H9 (cell line): ENCODE measurements at regions not wholly inside any gene's neighbourhood (a gene's known extent, or its start where the extent isn't known, plus 50 kb on each side); places are given as distances from the start of the nearest gene placed in this dataset.

Source experiments
- DNase-seq: peaks from one replicate; pipeline ENCODE4 v3.0.0-alpha.2; 2017
- H2AFZ ChIP-seq: one replicate; pipeline ENCODE4 v1.6.1; 2013; ENCODE audit warnings: mild to moderate bottlenecking, low read length, control low read depth, moderate library complexity
- H2AK5ac ChIP-seq: 2 replicates; pipeline ENCODE4 v1.6.1; 2013; ENCODE audit warnings: low read length, control low read depth, mixed read lengths; ENCODE audit not compliant: insufficient read length
- H2BK120ac ChIP-seq: one replicate; pipeline ENCODE4 v1.6.1; 2013; ENCODE audit warnings: low read depth, mild to moderate bottlenecking, low read length, control low read depth, inconsistent platforms; ENCODE audit not compliant: poor library complexity, severe bottlenecking
- H2BK12ac ChIP-seq: 2 replicates; pipeline ENCODE4 v1.6.1; 2013; ENCODE audit warnings: low read length, control low read depth, mixed read lengths, low read depth; ENCODE audit not compliant: insufficient read length
- H2BK15ac ChIP-seq: 2 replicates; pipeline ENCODE4 v1.6.1; 2013; ENCODE audit warnings: low read depth, low read length, control low read depth
- H2BK20ac ChIP-seq: one replicate; pipeline ENCODE4 v1.6.1; 2013; ENCODE audit warnings: low read depth, mild to moderate bottlenecking, low read length, control low read depth, inconsistent platforms; ENCODE audit not compliant: poor library complexity, severe bottlenecking
- H2BK5ac ChIP-seq: 2 replicates; pipeline ENCODE4 v1.6.1; 2013; ENCODE audit warnings: low read length, control low read depth, mixed read lengths; ENCODE audit not compliant: insufficient read length
- H3K14ac ChIP-seq: 2 replicates; pipeline ENCODE4 v1.6.1; 2013; ENCODE audit warnings: low read length, control low read depth; ENCODE audit not compliant: insufficient read depth
- H3K18ac ChIP-seq: 2 replicates; pipeline ENCODE4 v1.6.1; 2013; ENCODE audit warnings: low read depth, mild to moderate bottlenecking, mixed read lengths, low read length, control low read depth; ENCODE audit not compliant: insufficient read length
- H3K23ac ChIP-seq: 2 replicates; pipeline ENCODE4 v1.6.1; 2013; ENCODE audit warnings: low read length, control low read depth, mixed read lengths, low read depth; ENCODE audit not compliant: insufficient read length
- H3K23me2 ChIP-seq: 2 replicates; pipeline ENCODE4 v1.6.1; 2013; ENCODE audit warnings: low read depth, mild to moderate bottlenecking, mixed read lengths, low read length, control low read depth; ENCODE audit not compliant: insufficient read length, poor library complexity, severe bottlenecking
- H3K27ac ChIP-seq: 2 replicates; pipeline ENCODE4 v1.5.1; 2013; ENCODE audit warnings: low read length, control low read depth, mixed read lengths, low read depth; ENCODE audit not compliant: insufficient read length
- H3K27me3 ChIP-seq: 2 replicates; pipeline ENCODE4 v1.6.1; 2013; ENCODE audit warnings: low read length, control low read depth, inconsistent platforms; ENCODE audit not compliant: insufficient read depth
- H3K4ac ChIP-seq: 2 replicates; pipeline ENCODE4 v1.6.1; 2013; ENCODE audit warnings: low read depth, mild to moderate bottlenecking, control low read depth, inconsistent platforms, low read length, moderate library complexity
- H3K4me1 ChIP-seq: 2 replicates; pipeline ENCODE4 v1.6.1; 2013; ENCODE audit warnings: low read length, control low read depth, inconsistent platforms; ENCODE audit not compliant: insufficient read depth
- H3K4me2 ChIP-seq: 2 replicates; pipeline ENCODE4 v1.6.1; 2013; ENCODE audit warnings: low read length, control low read depth, mixed read lengths; ENCODE audit not compliant: insufficient read length, insufficient read depth
- H3K56ac ChIP-seq: 2 replicates; pipeline ENCODE4 v1.6.1; 2013; ENCODE audit warnings: low read depth, mild to moderate bottlenecking, mixed read lengths, low read length, control low read depth; ENCODE audit not compliant: insufficient read length
- H3K79me1 ChIP-seq: 2 replicates; pipeline ENCODE4 v1.6.1; 2013; ENCODE audit warnings: low read depth, mild to moderate bottlenecking, moderate library complexity, low read length, control low read depth, inconsistent platforms; ENCODE audit not compliant: insufficient read depth, poor library complexity, severe bottlenecking
- H3K79me2 ChIP-seq: 2 replicates; pipeline ENCODE4 v1.6.1; 2013; ENCODE audit warnings: low read length, control low read depth, inconsistent platforms; ENCODE audit not compliant: insufficient read depth
- H3K9ac ChIP-seq: 2 replicates; pipeline ENCODE4 v1.6.1; 2013; ENCODE audit warnings: low read length, control low read depth, mixed read lengths; ENCODE audit not compliant: insufficient read length; ENCODE audit errors: extremely low read depth
- H3K9me3 ChIP-seq: one replicate; pipeline ENCODE4 v1.6.1; 2013; ENCODE audit warnings: low read depth, low read length, inconsistent platforms; ENCODE audit not compliant: control insufficient read depth
- H3T11ph ChIP-seq: one replicate; pipeline ENCODE4 v1.6.1; 2013; ENCODE audit warnings: mild to moderate bottlenecking, low read length, control low read depth, inconsistent platforms
- H4K20me1 ChIP-seq: one replicate; pipeline ENCODE4 v1.6.1; 2013; ENCODE audit not compliant: control insufficient read depth, insufficient read length, insufficient read depth
- H4K5ac ChIP-seq: 2 replicates; pipeline ENCODE4 v1.6.1; 2013; ENCODE audit warnings: low read depth, mild to moderate bottlenecking, mixed read lengths, low read length, control low read depth; ENCODE audit not compliant: insufficient read length
- H4K8ac ChIP-seq: replicated peaks from 2 replicates; pipeline ENCODE4 v1.6.1; 2013; ENCODE audit warnings: low read length, control low read depth, mixed read lengths, low read depth; ENCODE audit not compliant: insufficient read length
- H4K91ac ChIP-seq: 2 replicates; pipeline ENCODE4 v1.6.1; 2013; ENCODE audit warnings: low read depth, mild to moderate bottlenecking, moderate library complexity, mixed read lengths, low read length, control low read depth; ENCODE audit not compliant: insufficient read length
- H3K27ac Mint-ChIP-seq, 3 experiments: 2 replicates in 2 of 3; 3 replicates in 1 of 3; pipeline ENCODE4 v1.8.0; 2020 to 2021; ENCODE audit warnings: mixed read lengths in 3 of 3, mild to moderate bottlenecking in 1 of 3, moderate library complexity in 1 of 3
- H3K27me3 Mint-ChIP-seq: 2 replicates; pipeline ENCODE4 v1.8.0; 2021; ENCODE audit warnings: low read depth, mild to moderate bottlenecking, moderate library complexity, mixed read lengths
- H3K36me3 Mint-ChIP-seq, 3 experiments: 2 replicates in 2 of 3; 3 replicates in 1 of 3; pipeline ENCODE4 v1.8.0; 2020 to 2021; ENCODE audit warnings: low read depth in 3 of 3, mixed read lengths in 3 of 3; ENCODE audit not compliant: insufficient read depth in 1 of 3
- H3K4me1 Mint-ChIP-seq, 2 experiments: 2 replicates each; pipeline ENCODE4 v1.8.0; 2020; ENCODE audit warnings: mixed read lengths in 2 of 2
- H3K4me3 Mint-ChIP-seq, 2 experiments: 2 replicates in 1 of 2; 3 replicates in 1 of 2; pipeline ENCODE4 v1.8.0; 2020 to 2021; ENCODE audit warnings: mild to moderate bottlenecking in 2 of 2, mixed read lengths in 2 of 2, moderate library complexity in 1 of 2
- H3K9me3 Mint-ChIP-seq, 2 experiments: 2 replicates in 1 of 2; 3 replicates in 1 of 2; pipeline ENCODE4 v1.8.0; 2020; ENCODE audit warnings: mild to moderate bottlenecking in 2 of 2, mixed read lengths in 2 of 2, moderate library complexity in 1 of 2
- WGBS: extraction: QIAGEN DNeasy Blood & Tissue Kit; methylation state at CpG from one replicate; pipeline ENCODE4 v1.1.7; 2013; ENCODE audit warnings: missing lambda C conversion rate, low lambda C conversion rate, mixed read lengths; ENCODE audit not compliant: insufficient read length; ENCODE audit errors: extremely low coverage; 5-methylcytosine and 5-hydroxymethylcytosine counted together
- TF ChIP-seq, protein P1 (sequence below): fragments of 200-600 bp; sonication (generic); conservative IDR thresholded peaks from 3 replicates; pipeline ENCODE4 v1.8.0; 2021; ENCODE audit warnings: antibody characterized with exemption, mild to moderate bottlenecking

GRCh38 chr1:164912290-164912689 lies 353.3 kb downstream of the PBX1 start:
- Histone ChIP-seq H3K4me2 (no peak overlapping the region), H3K27me3 (no peaks in the 10 kb centered on the region), H2BK120ac (no peak overlapping the region), H2AFZ (no peak overlapping the region), H2BK15ac (no peak overlapping the region), H3K4ac (no peak overlapping the region), H4K5ac (no peak overlapping the region), H3K14ac (no peak overlapping the region), H3K79me1 (no peaks in the 10 kb centered on the region), H2BK12ac (no peak overlapping the region), H2BK5ac (no peak overlapping the region), H3K23me2 (no peaks in the 10 kb centered on the region), H3K23ac (no peak overlapping the region), H3K4me1 (no peaks in the 10 kb centered on the region), H2AK5ac (no peak overlapping the region), H4K20me1 (no peaks in the 10 kb centered on the region), H3K79me2 (no peaks in the 10 kb centered on the region), H3K56ac (no peak overlapping the region), H4K8ac (no peak overlapping the region), H3K18ac (no peak overlapping the region), H3K27ac (no peak overlapping the region), H2BK20ac (no peak overlapping the region), H3T11ph (no peak overlapping the region), H3K9me3 (no peaks in the 10 kb centered on the region), H3K9ac (no peak overlapping the region), H4K91ac (no peak overlapping the region)
- DNase-seq = no peak
- H3K9me3 Mint-ChIP-seq = no peaks in the 10 kb centered on the region
- H3K27me3 Mint-ChIP-seq = peaks cover 3% of the 10 kb centered on the region; the same call in 1 of the 2 replicates
- WGBS = no CpG with 5 or more reads among the region's 8 CpGs
- no peak overlapping the region for H3K4me3 Mint-ChIP-seq
- peaks cover 6% of the 10 kb centered on the region in 2 experiments; a peak in 3 of 4 replicates for H3K4me1 Mint-ChIP-seq
- H3K27ac Mint-ChIP-seq = no peak overlapping the region
- H3K36me3 Mint-ChIP-seq = no peaks in the 10 kb centered on the region
- TF ChIP-seq, protein P1, sequence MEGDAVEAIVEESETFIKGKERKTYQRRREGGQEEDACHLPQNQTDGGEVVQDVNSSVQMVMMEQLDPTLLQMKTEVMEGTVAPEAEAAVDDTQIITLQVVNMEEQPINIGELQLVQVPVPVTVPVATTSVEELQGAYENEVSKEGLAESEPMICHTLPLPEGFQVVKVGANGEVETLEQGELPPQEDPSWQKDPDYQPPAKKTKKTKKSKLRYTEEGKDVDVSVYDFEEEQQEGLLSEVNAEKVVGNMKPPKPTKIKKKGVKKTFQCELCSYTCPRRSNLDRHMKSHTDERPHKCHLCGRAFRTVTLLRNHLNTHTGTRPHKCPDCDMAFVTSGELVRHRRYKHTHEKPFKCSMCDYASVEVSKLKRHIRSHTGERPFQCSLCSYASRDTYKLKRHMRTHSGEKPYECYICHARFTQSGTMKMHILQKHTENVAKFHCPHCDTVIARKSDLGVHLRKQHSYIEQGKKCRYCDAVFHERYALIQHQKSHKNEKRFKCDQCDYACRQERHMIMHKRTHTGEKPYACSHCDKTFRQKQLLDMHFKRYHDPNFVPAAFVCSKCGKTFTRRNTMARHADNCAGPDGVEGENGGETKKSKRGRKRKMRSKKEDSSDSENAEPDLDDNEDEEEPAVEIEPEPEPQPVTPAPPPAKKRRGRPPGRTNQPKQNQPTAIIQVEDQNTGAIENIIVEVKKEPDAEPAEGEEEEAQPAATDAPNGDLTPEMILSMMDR = no peak
